HepG2 (cell line): ENCODE measurements at regions not wholly inside any gene's neighbourhood (a gene's known extent, or its start where the extent isn't known, plus 50 kb on each side); places are given as distances from the start of the nearest gene placed in this dataset.

Source experiments
- ATAC-seq: fragments of 200-7000 bp; cut with Tn5 transposase; 3 replicates; pipeline ENCODE4 v1.9.1; 2020; ENCODE audit warnings: mild to moderate bottlenecking, moderate library complexity
- BruUV-seq: library from RNA; stranded (reverse); fragments of 400-500 nt; replicated peaks from 2 replicates; lab custom pipeline; 2021; lab: Mats Ljungman, UMichigan
- CTCF ChIA-PET: fragments of 300-600 bp; formaldehyde crosslinking; extraction: SDS; loops from one replicate; lab custom pipeline; 2021; ENCODE audit warnings: low total read pairs, inconsistent platforms, low intra/inter-chr PET ratio; lab: Yijun Ruan, JAX
- POLR2A ChIA-PET: fragments of 350-600 bp; sonication (Branson Sonifier 250); formaldehyde crosslinking; loops from one replicate; lab custom pipeline; 2020; ENCODE audit warnings: antibody characterized with exemption, inconsistent platforms; lab: Yijun Ruan, JAX
- DNase-seq: peaks from one replicate; pipeline ENCODE4 v3.0.0-alpha.2; 2015; ENCODE audit warnings: low spot score
- FAIRE-seq: peaks from 3 replicates; lab custom pipeline; 2011; peaks lifted over from hg19 to GRCh38; lab: Jason Lieb, UNC
- H2AFZ ChIP-seq: one replicate; pipeline ENCODE4 v1.6.1; 2011; ENCODE audit warnings: low read length, inconsistent platforms
- H3K27ac ChIP-seq: fragments of 300-600 bp; 3 replicates; pipeline ENCODE4 v1.8.0; 2011; ENCODE audit warnings: mixed run types, mild to moderate bottlenecking, mixed read lengths, low read length, inconsistent platforms; ENCODE audit not compliant: insufficient read depth; ENCODE audit errors: extremely low read length
- H3K27me3 ChIP-seq, 2 experiments: fragments of 200-600 bp in 1 of 2; 2 replicates in 1 of 2; 3 replicates in 1 of 2; pipeline versions ENCODE4 v1.6.0 to v1.8.0; 2011; ENCODE audit warnings: low read length in 2 of 2, mild to moderate bottlenecking in 2 of 2, moderate library complexity in 2 of 2, inconsistent platforms in 1 of 2; ENCODE audit not compliant: insufficient read depth in 2 of 2, control insufficient read depth in 1 of 2
- H3K36me3 ChIP-seq, 2 experiments: fragments of 200-600 bp in 1 of 2; replicated peaks in 1 of 2; 2 replicates in 1 of 2; 3 replicates in 1 of 2; pipeline versions ENCODE4 v1.5.1 to v1.8.0; 2011; ENCODE audit warnings: low read length in 2 of 2, inconsistent platforms in 1 of 2; ENCODE audit not compliant: insufficient read depth in 2 of 2, control insufficient read depth in 1 of 2
- H3K4me1 ChIP-seq: 2 replicates; pipeline ENCODE4 v1.5.1; 2012; ENCODE audit warnings: low read length, inconsistent platforms; ENCODE audit not compliant: insufficient read depth
- H3K4me2 ChIP-seq: 2 replicates; pipeline ENCODE4 v1.6.0; 2011; ENCODE audit warnings: low read depth, low read length, inconsistent platforms
- H3K4me3 ChIP-seq, 3 experiments: fragments of 200-600 bp in 1 of 3; sonication (generic), shearing (Covaris generic) in 1 of 3; replicated peaks in 1 of 3; 2 replicates each; pipeline ENCODE4 v1.5.1; 2011 to 2016; ENCODE audit warnings: low read length in 3 of 3, inconsistent platforms in 2 of 3, low read depth in 2 of 3, mild to moderate bottlenecking in 2 of 3, control low read depth in 1 of 3, mixed read lengths in 1 of 3; ENCODE audit not compliant: insufficient read depth in 1 of 3
- H3K79me2 ChIP-seq: one replicate; pipeline ENCODE4 v1.6.1; 2011; ENCODE audit warnings: low read length, inconsistent platforms; ENCODE audit not compliant: insufficient read depth
- H3K9ac ChIP-seq: 2 replicates; pipeline ENCODE4 v1.6.0; 2011; ENCODE audit warnings: mild to moderate bottlenecking, low read depth, low read length, inconsistent platforms; ENCODE audit not compliant: insufficient read depth
- H3K9me3 ChIP-seq: 2 replicates; pipeline ENCODE4 v1.5.1; 2012; ENCODE audit warnings: mild to moderate bottlenecking, low read length
- H4K20me1 ChIP-seq: 2 replicates; pipeline ENCODE4 v1.6.0; 2011; ENCODE audit warnings: inconsistent platforms, mild to moderate bottlenecking, low read length, moderate library complexity; ENCODE audit not compliant: insufficient read depth
- ELF4 ChIP-seq: sonication (generic); formaldehyde crosslinking; IDR thresholded peaks from 2 replicates; pipeline ENCODE4 v1.5.0; 2020; ENCODE audit warnings: missing genetic modification reagents, mild to moderate bottlenecking, moderate library complexity, borderline replicate concordance
- FOXA1 ChIP-seq, 2 experiments: fragments of 450-650 bp in 1 of 2; sonication (generic) in 1 of 2; formaldehyde crosslinking in 1 of 2; IDR thresholded peaks; 2 replicates each; pipeline versions ENCODE4 v1.4.0 to v1.6.1; 2016 to 2020; ENCODE audit warnings: missing genetic modification reagents in 1 of 2
- KDM1A ChIP-seq: IDR thresholded peaks from 2 replicates; pipeline ENCODE4 v1.6.1; 2016; ENCODE audit warnings: missing compliant biosample characterization
- KDM3A ChIP-seq: IDR thresholded peaks from 2 replicates; pipeline ENCODE4 v1.6.1; 2018; ENCODE audit warnings: low read depth, missing compliant biosample characterization
- PATZ1 ChIP-seq: sonication (generic); formaldehyde crosslinking; IDR thresholded peaks from 2 replicates; pipeline ENCODE4 v1.4.0; 2020; ENCODE audit warnings: missing genetic modification reagents
- SRF ChIP-seq: IDR thresholded peaks from 2 replicates; pipeline ENCODE4 v1.6.1; 2011; ENCODE audit warnings: mild to moderate bottlenecking, low read depth, low read length, moderate library complexity
- SRSF9 ChIP-seq: fragments of 200-400 bp; formaldehyde crosslinking; IDR thresholded peaks from 2 replicates; pipeline ENCODE4 v1.6.1; 2018; ENCODE audit warnings: borderline replicate concordance, mild to moderate bottlenecking, low read depth, low read length; ENCODE audit not compliant: insufficient read depth, poor library complexity, severe bottlenecking
- SSRP1 ChIP-seq: IDR thresholded peaks from 2 replicates; pipeline ENCODE4 v1.6.1; 2016; ENCODE audit warnings: control low read depth
- SYNCRIP ChIP-seq: fragments of 200-400 bp; formaldehyde crosslinking; IDR thresholded peaks from 2 replicates; pipeline ENCODE4 v1.6.1; 2018; ENCODE audit warnings: mild to moderate bottlenecking, low read depth, low read length; ENCODE audit not compliant: insufficient read depth
- ZBTB3 ChIP-seq: sonication (generic); formaldehyde crosslinking; IDR thresholded peaks from 2 replicates; pipeline ENCODE4 v1.4.0; 2020; ENCODE audit warnings: low read depth, mild to moderate bottlenecking, moderate library complexity, missing genetic modification reagents, borderline replicate concordance
- ZNF138 ChIP-seq: sonication (generic); formaldehyde crosslinking; IDR thresholded peaks from 2 replicates; pipeline ENCODE4 v1.5.0; 2020; ENCODE audit warnings: mild to moderate bottlenecking, low read depth, missing genetic modification reagents
- ZNF260 ChIP-seq: sonication (generic); formaldehyde crosslinking; IDR thresholded peaks from 2 replicates; pipeline ENCODE4 v1.4.0; 2020; ENCODE audit warnings: missing genetic modification reagents, low read depth, mild to moderate bottlenecking, borderline replicate concordance
- ZNF33A ChIP-seq: sonication (generic); formaldehyde crosslinking; IDR thresholded peaks from 2 replicates; pipeline ENCODE4 v1.5.1; 2020; ENCODE audit warnings: missing genetic modification reagents, mild to moderate bottlenecking, moderate library complexity, borderline replicate concordance
- ZNF367 ChIP-seq: sonication (generic); formaldehyde crosslinking; IDR thresholded peaks from 2 replicates; pipeline ENCODE4 v1.4.0; 2020; ENCODE audit warnings: missing genetic modification reagents, borderline replicate concordance
- ZNF558 ChIP-seq: sonication (generic); formaldehyde crosslinking; IDR thresholded peaks from 2 replicates; pipeline ENCODE4 v1.9.0; 2022; ENCODE audit warnings: mild to moderate bottlenecking, missing genetic modification reagents, borderline replicate concordance
- ZNF597 ChIP-seq: sonication (generic); formaldehyde crosslinking; IDR thresholded peaks from 2 replicates; pipeline ENCODE4 v1.5.0; 2020; ENCODE audit warnings: missing genetic modification reagents
- ZNF746 ChIP-seq: sonication (generic); formaldehyde crosslinking; IDR thresholded peaks from 2 replicates; pipeline ENCODE4 v1.8.0; 2022; ENCODE audit warnings: mild to moderate bottlenecking, missing genetic modification reagents
- WGBS: methylation state at CpG from one replicate; pipeline ENCODE4 v1.1.6; 2017; ENCODE audit warnings: low lambda C conversion rate; 5-methylcytosine and 5-hydroxymethylcytosine counted together
- in situ Hi-C: cut with HindIII; loops from 2 replicates; pipeline ENCODE4 v1.10.0; 2017; ENCODE audit warnings: low pct_unique_long_range_greater_than_20kb; ENCODE audit not compliant: extremely low pct_ligation_motif_present
- intact Hi-C: fragments of 100-400 bp; cut with micrococcal nuclease; formaldehyde crosslinking; loops from one replicate; pipeline ENCODE4 v1.10.0; 2022; ENCODE audit not compliant: unreplicated experiment
- TF ChIP-seq, protein P1 (sequence below): IDR thresholded peaks from 2 replicates; pipeline ENCODE4 v1.6.1; 2016; ENCODE audit warnings: low read depth, borderline replicate concordance
- TF ChIP-seq, protein P2 (sequence below): sonication (generic); formaldehyde crosslinking; conservative IDR thresholded peaks from 2 replicates; pipeline ENCODE4 v1.5.0; 2020; ENCODE audit warnings: missing genetic modification reagents

GRCh38 chr16:86812363-86812970 lies 234.1 kb downstream of the FOXL1 start:
- Histone ChIP-seq H2AFZ (no peak overlapping the region), H3K36me3 (no peaks in the 10 kb centered on the region), H3K4me1 (no peaks in the 10 kb centered on the region), H4K20me1 (no peaks in the 10 kb centered on the region; the same call in 1 of the 2 replicates), H3K27me3 (peaks cover 0 to 33% of the 10 kb centered on the region in 2 experiments; a peak in 4 of 5 replicates), H3K79me2 (no peaks in the 10 kb centered on the region), H3K9ac (no peak overlapping the region), H3K4me3 (no peak overlapping the region), H3K9me3 (no peaks in the 10 kb centered on the region)
- ATAC-seq (no peak), DNase-seq (no peak), FAIRE-seq (no peak)
- in situ Hi-C loops, result no loop called here
- ChIA-PET CTCF (no interaction called here), POLR2A (no interaction called here)
- intact Hi-C loops, result no loop called here
- TF ChIP-seq ZNF367 (no peak), ZNF33A (no peak), ZNF558 (CRISPR knock-in tag) (no peak), ZBTB3 (CRISPR knock-in tag) (no peak), SRF (no peak), SRSF9 (no peak), FOXA1 (IDR thresholded peaks at IDR 0.05) (no peak), FOXA1 (CRISPR knock-in tag; IDR thresholded peaks at IDR 0.05) (no peak), SSRP1 (CRISPR knock-in tag) (no peak), ZNF138 (CRISPR knock-in tag) (no peak), KDM1A (CRISPR knock-in tag) (no peak), SYNCRIP (no peak), ZNF260 (CRISPR knock-in tag) (no peak), ELF4 (no peak), PATZ1 (CRISPR knock-in tag) (no peak), KDM3A (no peak), ZNF597 (CRISPR knock-in tag) (no peak), ZNF746 (CRISPR knock-in tag) (no peak)
- TF ChIP-seq, protein P1, sequence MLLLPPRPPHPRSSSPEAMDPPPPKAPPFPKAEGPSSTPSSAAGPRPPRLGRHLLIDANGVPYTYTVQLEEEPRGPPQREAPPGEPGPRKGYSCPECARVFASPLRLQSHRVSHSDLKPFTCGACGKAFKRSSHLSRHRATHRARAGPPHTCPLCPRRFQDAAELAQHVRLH, result no peak
- TF ChIP-seq, protein P2, sequence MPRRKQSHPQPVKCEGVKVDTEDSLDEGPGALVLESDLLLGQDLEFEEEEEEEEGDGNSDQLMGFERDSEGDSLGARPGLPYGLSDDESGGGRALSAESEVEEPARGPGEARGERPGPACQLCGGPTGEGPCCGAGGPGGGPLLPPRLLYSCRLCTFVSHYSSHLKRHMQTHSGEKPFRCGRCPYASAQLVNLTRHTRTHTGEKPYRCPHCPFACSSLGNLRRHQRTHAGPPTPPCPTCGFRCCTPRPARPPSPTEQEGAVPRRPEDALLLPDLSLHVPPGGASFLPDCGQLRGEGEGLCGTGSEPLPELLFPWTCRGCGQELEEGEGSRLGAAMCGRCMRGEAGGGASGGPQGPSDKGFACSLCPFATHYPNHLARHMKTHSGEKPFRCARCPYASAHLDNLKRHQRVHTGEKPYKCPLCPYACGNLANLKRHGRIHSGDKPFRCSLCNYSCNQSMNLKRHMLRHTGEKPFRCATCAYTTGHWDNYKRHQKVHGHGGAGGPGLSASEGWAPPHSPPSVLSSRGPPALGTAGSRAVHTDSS (CRISPR knock-in tag), result no peak
- TF ChIP-seq, all 625 proteins: peak for 0
- WGBS, result 1% methylated on average over 2 of the region's 2 CpGs
- Histone ChIP-seq H3K4me2 (no peak overlapping the region), H3K27ac (no peak overlapping the region)
- BruUV-seq, result no TSS peak
